GM23248 (cell line): ENCODE measurements at regions not wholly inside any gene's neighbourhood (a gene's known extent, or its start where the extent isn't known, plus 50 kb on each side); places are given as distances from the start of the nearest gene placed in this dataset.

Experiments used
- EZH2 ChIP-seq: fragments of 200-600 bp; sonication (generic); IDR thresholded peaks from 2 replicates; pipeline ENCODE4 v1.6.1; 2018; ENCODE audit warnings: antibody characterized with exemption, mild to moderate bottlenecking; ENCODE audit not compliant: insufficient read depth, poor library complexity, severe bottlenecking
- EZH2phosphoT487 ChIP-seq: fragments of 200-600 bp; sonication (generic); IDR thresholded peaks from 2 replicates; pipeline ENCODE4 v1.6.1; 2018; ENCODE audit warnings: antibody characterized with exemption, moderate library complexity, mild to moderate bottlenecking, low read depth; ENCODE audit not compliant: insufficient read depth

DNA sequence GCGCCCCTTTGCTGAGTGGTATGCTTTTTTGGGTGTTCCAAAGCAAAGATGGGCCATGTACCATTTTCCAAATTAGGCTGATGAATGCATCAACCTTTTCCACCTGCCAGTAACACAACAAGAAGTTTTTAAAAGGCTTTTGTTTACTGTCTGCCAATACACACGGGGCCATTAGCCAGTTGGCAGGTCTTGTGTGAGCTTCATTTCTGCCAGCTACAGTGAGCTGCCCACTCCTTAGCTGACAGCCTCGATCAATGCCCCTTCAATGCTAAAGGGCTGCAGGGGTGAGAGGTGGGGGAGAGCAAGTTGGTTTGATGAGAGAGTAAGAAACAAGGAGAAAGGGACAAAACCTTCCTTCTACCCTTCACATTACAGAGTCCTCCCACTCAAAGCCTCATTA, 128.7 kb downstream of the C5orf15 start:
- TF ChIP-seq EZH2 (no peak), EZH2phosphoT487 (no peak)
